Heart left ventricle (tissue), 16 donors: ENCODE measurements at regions not wholly inside any gene's neighbourhood (a gene's known extent, or its start where the extent isn't known, plus 50 kb on each side); places are given as distances from the start of the nearest gene placed in this dataset.

ENCODE experiments used
- ATAC-seq, 4 donors: fragments of 200-7000 bp; cut with Tn5 transposase; one replicate each; pipeline ENCODE4 v1.9.1; 2020 to 2022; ENCODE audit warnings: moderate library complexity in 4 of 4, mild to moderate bottlenecking in 3 of 4, moderate number of reproducible peaks in 1 of 4
- DNase-seq, 5 donors: peaks; one replicate each; pipeline ENCODE4 v3.0.0-alpha.2; 2020
- H3K27ac ChIP-seq, 12 donors: fragments of 200-600 bp; sonication (generic) in 4 of 12; one replicate each; pipeline versions ENCODE4 v1.5.0 to v1.8.0; 2016 to 2022; ENCODE audit warnings: mild to moderate bottlenecking in 2 of 12
- H3K27me3 ChIP-seq, 9 donors: fragments of 200-600 bp; sonication (generic) in 2 of 9; one replicate each; pipeline versions ENCODE4 v1.5.1 to v1.8.0; 2016 to 2022; ENCODE audit warnings: mild to moderate bottlenecking in 3 of 9
- H3K36me3 ChIP-seq, 9 donors: fragments of 200-600 bp; sonication (generic) in 2 of 9; one replicate each; pipeline versions ENCODE4 v1.5.0 to v1.8.0; 2018 to 2022; ENCODE audit warnings: mild to moderate bottlenecking in 2 of 9
- H3K4me1 ChIP-seq, 12 donors: fragments of 200-600 bp; sonication (generic) in 4 of 12; one replicate each; pipeline versions ENCODE4 v1.5.0 to v1.8.0; 2016 to 2022; ENCODE audit warnings: mild to moderate bottlenecking in 3 of 12
- H3K4me3 ChIP-seq, 12 donors: fragments of 200-600 bp; sonication (generic) in 4 of 12; one replicate each; pipeline versions ENCODE4 v1.5.0 to v1.8.0; 2017 to 2022; ENCODE audit warnings: mild to moderate bottlenecking in 9 of 12, moderate library complexity in 4 of 12
- H3K9me3 ChIP-seq, 12 donors: fragments of 200-600 bp; sonication (generic) in 4 of 12; one replicate each; pipeline versions ENCODE4 v1.5.0 to v1.8.0; 2016 to 2022; ENCODE audit warnings: mild to moderate bottlenecking in 1 of 12
- CTCF ChIP-seq, 12 donors: fragments of 200-600 bp; sonication (generic) in 4 of 12; IDR thresholded peaks; one replicate each; pipeline versions ENCODE4 v1.5.0 to v1.8.0; 2018 to 2022; ENCODE audit warnings: antibody characterized with exemption in 12 of 12, mild to moderate bottlenecking in 5 of 12
- POLR2A ChIP-seq, 2 donors: fragments of 450-650 bp; IDR thresholded peaks; one replicate each; pipeline ENCODE4 v1.6.1; 2017; ENCODE audit warnings: antibody characterized with exemption in 2 of 2, mild to moderate bottlenecking in 2 of 2, moderate library complexity in 2 of 2
- WGBS, 4 donors: extraction: QIAGEN DNeasy Blood & Tissue Kit in 2 of 4; methylation state at CpG; one replicate each; pipeline versions ENCODE4 v1.1.5 to v1.1.7; 2013 to 2018; 5-methylcytosine and 5-hydroxymethylcytosine counted together
- intact Hi-C, 10 donors: fragments of 100-400 bp; cut with DNase I; formaldehyde crosslinking; loops; one replicate each; pipeline versions ENCODE4 v1.11.1 to v1.14.2; 2022
- donor health status: ischemic (EF 13 %, LVEDD 7.1; RV severe dilation, severe dysfunction).
- donor health status: healthy with polysubstance abuse.
- donor health status: DM: no; HTN: yes; CAD: no.
- donor health status: DM: no; HTN: no; CAD: no.
- donor health status: ischemic (EF 25% LVEDD 6.9; RV normal size, moderate dysfunction).
- donor health status: ischemic (EF 25% LVEDD 5.7; RV mildly dilated, moderate dysfunction).
- donor health status: healthy.
- donor health status: DM: yes; HTN: yes; CAD: no.
- donor health status: ischemic (EF 35%, LVEDD 5.7; RV mildly dilated, moderate dysfunction).
- donor health status: nonischemic (EF 11% LVEDD 7.7; RV severe dilation, severe dysfunction).
- donor health status: DM: yes; HTN: yes; CAD: no.
- donor health status: PGD.
- donor health status: ischemic (EF 29% LVEDD 5.4; RV normal size, mild dysfunction).
- donor health status: nonischemic (EF 23%, LVEDD 6.1; RV moderate dilation, normal function).

- no peak overlapping the region for H3K4me3 ChIP-seq
- ATAC-seq (no peak), DNase-seq (no peak)
- no peaks in the 10 kb centered on the region for H3K36me3 ChIP-seq
- intact Hi-C loops: no loop called here
- H3K9me3 ChIP-seq: peaks cover 0 to 10% (median 4%) of the 10 kb centered on the region in 12 donors
- H3K4me1 ChIP-seq: no peaks in the 10 kb centered on the region
- H3K27me3 ChIP-seq: no peaks in the 10 kb centered on the region
- TF ChIP-seq CTCF (IDR thresholded peaks at IDR 0.05) (no peak), POLR2A (IDR thresholded peaks at IDR 0.05) (no peak)
- H3K27ac ChIP-seq: no peak overlapping the region
- WGBS, 4 donors: 70 to 75% (median 72%) methylated on average over 2 of the region's 2 CpGs
These were observed 521.2 kb downstream of the VRK1 start for GRCh38 chr14:97318380-97318779.

GRCh38 chr14:97319691-97320090, 522.5 kb downstream of the VRK1 start:
- Histone ChIP-seq H3K27ac (no peak overlapping the region), H3K27me3 (no peaks in the 10 kb centered on the region), H3K36me3 (no peaks in the 10 kb centered on the region), H3K4me3 (no peak overlapping the region), H3K9me3 (peaks cover 0 to 5% (median 0%) of the 10 kb centered on the region in 12 donors), H3K4me1 (no peaks in the 10 kb centered on the region)
- intact Hi-C loops: no loop called here
- WGBS, 4 donors: 66 to 84% (median 74%) methylated on average over 3 of the region's 3 CpGs
- DNase-seq (no peak), ATAC-seq (no peak)
- TF ChIP-seq POLR2A (IDR thresholded peaks at IDR 0.05): no peak
- no peak for TF ChIP-seq CTCF (IDR thresholded peaks at IDR 0.05)

- TF ChIP-seq POLR2A (IDR thresholded peaks at IDR 0.05): no peak
- 81 to 84% (median 83%) methylated on average over 3 of the region's 3 CpGs for WGBS, 4 donors
- Histone ChIP-seq H3K36me3 (no peaks in the 10 kb centered on the region), H3K27ac (no peak overlapping the region), H3K4me1 (no peaks in the 10 kb centered on the region), H3K27me3 (no peaks in the 10 kb centered on the region), H3K9me3 (no peaks in the 10 kb centered on the region), H3K4me3 (no peak overlapping the region)
- intact Hi-C loops: no loop called here
- DNase-seq (no peak), ATAC-seq (no peak)
These were observed 531.6 kb downstream of the VRK1 start for GRCh38 chr14:97328743-97329142.

- DNase-seq (no peak), ATAC-seq (no peak)
- TF ChIP-seq CTCF (IDR thresholded peaks at IDR 0.05) (no peak), POLR2A (IDR thresholded peaks at IDR 0.05) (no peak)
- Histone ChIP-seq H3K4me1 (no peaks in the 10 kb centered on the region), H3K27ac (no peak overlapping the region), H3K27me3 (no peaks in the 10 kb centered on the region), H3K9me3 (no peaks in the 10 kb centered on the region), H3K4me3 (no peak overlapping the region), H3K36me3 (no peaks in the 10 kb centered on the region)
- 75 to 82% (median 78%) methylated on average over 2 of the region's 2 CpGs for whole genome bisulfite sequencing, 4 donors
- intact Hi-C loops: no loop called here
These were observed 532.5 kb downstream of the VRK1 start for GRCh38 chr14:97329701-97330100.

GRCh38 chr14:97331058-97331457, 533.9 kb downstream of the VRK1 start:
- Histone ChIP-seq H3K4me1 (no peaks in the 10 kb centered on the region), H3K36me3 (no peaks in the 10 kb centered on the region), H3K27ac (no peak overlapping the region), H3K4me3 (no peak overlapping the region), H3K27me3 (no peaks in the 10 kb centered on the region), H3K9me3 (no peaks in the 10 kb centered on the region)
- DNase-seq: no peak
- no peak for ATAC-seq
- no peak for TF ChIP-seq CTCF (IDR thresholded peaks at IDR 0.05)
- WGBS, 4 donors: 73 to 83% (median 83%) methylated on average over 3 of the region's 3 CpGs
- intact Hi-C loops: no loop called here
